ENCODE measurements at regions not wholly inside any gene's neighbourhood (a gene's known extent, or its start where the extent isn't known, plus 50 kb on each side); places are given as distances from the start of the nearest gene placed in this dataset.
"Not testable (repeated sequence)": the region's sequence is repeated elsewhere in the genome, so short reads cannot be mapped to it uniquely, and the experiment has no call there.

GRCh38 chrX:85772391-85772790 lies 275.0 kb downstream of the CHM start:
- TF ChIP-seq, protein P1, sequence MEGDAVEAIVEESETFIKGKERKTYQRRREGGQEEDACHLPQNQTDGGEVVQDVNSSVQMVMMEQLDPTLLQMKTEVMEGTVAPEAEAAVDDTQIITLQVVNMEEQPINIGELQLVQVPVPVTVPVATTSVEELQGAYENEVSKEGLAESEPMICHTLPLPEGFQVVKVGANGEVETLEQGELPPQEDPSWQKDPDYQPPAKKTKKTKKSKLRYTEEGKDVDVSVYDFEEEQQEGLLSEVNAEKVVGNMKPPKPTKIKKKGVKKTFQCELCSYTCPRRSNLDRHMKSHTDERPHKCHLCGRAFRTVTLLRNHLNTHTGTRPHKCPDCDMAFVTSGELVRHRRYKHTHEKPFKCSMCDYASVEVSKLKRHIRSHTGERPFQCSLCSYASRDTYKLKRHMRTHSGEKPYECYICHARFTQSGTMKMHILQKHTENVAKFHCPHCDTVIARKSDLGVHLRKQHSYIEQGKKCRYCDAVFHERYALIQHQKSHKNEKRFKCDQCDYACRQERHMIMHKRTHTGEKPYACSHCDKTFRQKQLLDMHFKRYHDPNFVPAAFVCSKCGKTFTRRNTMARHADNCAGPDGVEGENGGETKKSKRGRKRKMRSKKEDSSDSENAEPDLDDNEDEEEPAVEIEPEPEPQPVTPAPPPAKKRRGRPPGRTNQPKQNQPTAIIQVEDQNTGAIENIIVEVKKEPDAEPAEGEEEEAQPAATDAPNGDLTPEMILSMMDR (conservative IDR thresholded peaks at IDR 0.05) = not testable (repeated sequence)
- not testable (repeated sequence) for TF ChIP-seq ZFX (IDR thresholded peaks at IDR 0.05)

All from C4-2B (cell line).